Motor neuron (in vitro differentiated cells): ENCODE measurements at regions not wholly inside any gene's neighbourhood (a gene's known extent, or its start where the extent isn't known, plus 50 kb on each side); places are given as distances from the start of the nearest gene placed in this dataset.
"Not testable (repeated sequence)": the region's sequence is repeated elsewhere in the genome, so short reads cannot be mapped to it uniquely, and the experiment has no call there.

Experiments used
- ATAC-seq, 8 experiments: fragments of 200-7000 bp; cut with Tn5 transposase; replicated peaks in 6 of 8; 2 replicates each; pipeline ENCODE4 v1.8.0; 2021; ENCODE audit warnings: mild to moderate bottlenecking in 8 of 8, moderate library complexity in 8 of 8
- H3K27ac ChIP-seq, 2 donors: fragments of 250-450 bp; sonication (Bioruptor Pico); 2 replicates each; pipeline ENCODE4 v1.9.0; 2021; ENCODE audit warnings: antibody characterized with exemption in 2 of 2, mild to moderate bottlenecking in 2 of 2, moderate library complexity in 1 of 2
- H3K4me1 ChIP-seq, 2 donors: fragments of 250-450 bp; sonication (Bioruptor Pico); replicated peaks in 1 of 2; 2 replicates each; pipeline ENCODE4 v1.6.1; 2021; ENCODE audit warnings: antibody characterized with exemption in 2 of 2, mild to moderate bottlenecking in 2 of 2, moderate library complexity in 1 of 2
- H3K4me3 ChIP-seq, 5 donors: fragments of 250-450 bp; sonication (Bioruptor Pico); 2 replicates each; pipeline ENCODE4 v1.9.0; 2021; ENCODE audit warnings: antibody characterized with exemption in 5 of 5, mild to moderate bottlenecking in 5 of 5, moderate library complexity in 4 of 5
- WGBS, 10 experiments: fragments of 450-650 bp; shearing (Covaris generic); methylation state at CpG; one replicate each; pipeline ENCODE4 v1.0.0; 2022; 5-methylcytosine and 5-hydroxymethylcytosine counted together
- in situ Hi-C, 9 experiments: fragments of 400-800 bp; cut with MboI; loops; one replicate each; pipeline ENCODE4 v1.15.0; 2021; ENCODE audit warnings: low sequenced_read_pairs in 9 of 9, low pct_unique_long_range_greater_than_20kb in 2 of 9; ENCODE audit not compliant: unreplicated experiment in 9 of 9

DNA sequence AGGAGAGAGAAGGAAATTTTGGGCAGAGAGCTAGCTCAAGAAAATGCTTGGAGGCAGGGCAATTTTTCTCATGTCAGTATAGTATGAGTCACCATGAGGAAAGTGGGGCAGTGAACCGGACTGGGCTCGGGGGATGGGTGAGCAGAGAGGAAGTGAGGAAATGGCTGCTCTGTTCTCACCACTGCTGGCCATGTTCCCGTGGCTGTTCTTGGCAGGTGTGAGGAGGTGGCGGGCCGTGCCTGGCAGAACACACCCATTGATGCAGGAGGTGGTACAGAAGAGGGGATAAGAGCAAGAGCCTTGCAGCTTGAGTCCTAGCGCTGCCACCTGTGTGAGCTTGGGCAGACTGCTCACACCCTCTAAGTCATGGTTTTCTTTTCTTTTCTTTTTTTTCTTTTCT, 304.4 kb upstream of the LYZL1 start:
- in situ Hi-C loops = loop anchor here in 3 of 9 experiments (10.0 to 25.0 kb wide), 2 partner anchors 297 to 320 kb away; partner anchors contain the start of gene BAMBI (in 1 of the 3)
- Histone ChIP-seq H3K4me1 (peaks cover 0 to 6% of the 10 kb centered on the region in 2 donors), H3K27ac (no peak overlapping the region), H3K4me3 (no peak overlapping the region)
- peak in 7 of 8 experiments; percentile 57 to 88 (median 77) for ATAC-seq
- 0 to 93% (median 77%) methylated on average over 1 to 4 of the region's 6 CpGs; no CpG with 5 or more reads in 5 of the 10 experiments for WGBS, 10 experiments

DNA sequence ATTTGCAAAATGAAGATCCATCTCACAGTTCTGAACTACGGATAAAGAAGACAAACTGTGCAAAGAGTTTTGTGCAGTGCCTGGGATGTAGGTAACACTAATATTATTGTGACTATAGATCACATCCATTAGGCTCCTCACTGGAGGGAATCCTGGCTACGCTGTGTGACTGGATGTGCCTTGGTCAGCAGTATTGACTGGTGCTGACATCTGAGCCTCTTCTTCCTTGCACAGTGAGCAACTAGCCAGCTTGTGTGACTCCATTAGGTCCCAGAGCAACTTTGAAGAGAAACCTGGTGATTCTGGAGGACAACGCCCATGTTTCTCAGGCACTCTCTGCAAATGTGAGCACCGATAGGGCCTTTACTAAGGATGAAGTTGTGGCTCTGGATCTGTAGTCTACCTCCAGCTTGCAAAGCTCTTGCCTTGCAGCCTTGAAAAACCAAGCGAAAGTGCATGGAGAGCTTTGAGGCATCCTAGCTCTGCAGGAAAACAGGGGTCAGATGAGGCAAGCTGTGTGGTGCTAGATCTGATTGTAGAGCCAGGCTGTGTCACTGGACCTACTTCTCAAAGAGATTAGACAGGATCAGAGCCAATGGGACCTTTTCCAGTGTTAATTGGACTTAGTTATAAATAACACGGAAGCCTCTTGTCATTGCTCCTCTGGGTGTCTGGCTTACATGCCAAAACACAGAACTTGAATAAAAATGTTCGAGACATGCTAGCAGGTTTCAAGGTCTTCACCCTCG, 303.6 kb upstream of the LYZL1 start:
- no peak overlapping the region for H3K4me3 ChIP-seq
- 26 to 100% (median 90%) methylated on average over 1 to 8 of the region's 8 CpGs; no CpG with 5 or more reads in 1 of the 10 experiments for WGBS, 10 experiments
- in situ Hi-C loops = loop anchor here in 3 of 9 experiments (10.0 to 25.0 kb wide), 2 partner anchors 298 to 321 kb away; partner anchors contain the start of gene BAMBI (in 1 of the 3)
- no peak for ATAC-seq
- no peak overlapping the region for H3K27ac ChIP-seq
- peaks cover 0 to 6% of the 10 kb centered on the region in 2 donors for H3K4me1 ChIP-seq

DNA sequence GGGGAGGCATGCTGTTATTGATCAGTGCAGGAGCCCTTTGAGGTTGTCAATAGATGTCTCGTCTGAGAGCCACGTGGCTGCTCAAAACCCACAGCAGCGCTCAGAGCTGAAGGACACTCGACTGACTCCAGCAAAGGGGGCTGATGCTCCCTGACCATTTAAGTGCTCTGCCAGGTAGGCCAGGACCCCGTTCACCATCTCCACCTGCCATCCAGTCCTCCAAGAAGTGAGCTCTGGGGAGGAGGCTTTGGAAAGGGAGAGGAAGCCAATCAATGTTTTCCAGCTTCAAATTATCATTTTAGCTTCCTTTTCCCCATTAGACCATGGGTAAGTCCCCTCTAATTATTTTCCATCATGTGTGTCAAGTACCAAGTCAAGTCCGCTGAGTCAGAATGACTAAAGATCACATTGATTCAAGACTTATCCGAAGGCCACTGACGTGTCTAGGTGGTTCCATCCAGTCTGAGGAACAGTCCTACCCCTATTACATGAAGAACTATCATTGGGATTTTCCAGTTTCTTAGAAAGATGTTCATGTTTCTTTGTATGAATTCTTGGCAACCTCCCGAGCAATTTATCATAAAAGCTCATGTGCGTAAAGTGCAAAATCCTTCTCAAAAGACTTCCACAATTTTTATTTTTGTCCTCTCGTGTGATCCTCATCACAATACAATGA, 302.6 kb upstream of the LYZL1 start:
- peak in 2 of 8 experiments; percentile 36 to 38 for ATAC-seq
- no peak overlapping the region for H3K27ac ChIP-seq
- WGBS, 10 experiments = 25 to 100% (median 88%) methylated on average over 2 to 11 of the region's 11 CpGs
- in situ Hi-C loops = loop anchor here in 3 of 9 experiments (10.0 to 25.0 kb wide), 2 partner anchors 299 to 321 kb away; partner anchors contain the start of gene BAMBI (in 1 of the 3)
- no peak overlapping the region for H3K4me3 ChIP-seq
- peaks cover 0 to 6% of the 10 kb centered on the region in 2 donors for H3K4me1 ChIP-seq

DNA sequence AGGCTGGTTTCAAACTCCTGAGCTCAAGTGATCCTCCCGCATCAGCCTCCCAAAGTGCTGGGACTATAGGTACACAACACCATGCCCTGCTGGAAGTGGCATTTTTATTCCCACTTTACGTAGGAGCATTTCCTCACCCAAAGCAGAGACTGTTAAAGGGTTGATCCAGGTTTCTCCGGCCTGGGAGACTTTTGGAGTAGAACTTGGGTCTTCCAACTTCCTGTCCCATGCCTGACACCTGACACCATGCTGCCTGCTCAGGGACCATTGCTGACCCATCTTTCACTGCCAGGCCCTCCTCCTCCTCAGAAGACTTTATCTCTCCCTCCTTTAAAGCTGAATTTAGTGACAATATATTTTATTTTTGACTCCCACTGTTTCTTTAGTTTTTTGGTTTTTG, 302.0 kb upstream of the LYZL1 start:
- in situ Hi-C loops = loop anchor here in 3 of 9 experiments (10.0 to 25.0 kb wide), 2 partner anchors 300 to 322 kb away; partner anchors contain the start of gene BAMBI (in 1 of the 3)
- Histone ChIP-seq H3K4me1 (peaks cover 0 to 6% of the 10 kb centered on the region in 2 donors), H3K27ac (no peak overlapping the region), H3K4me3 (no peak overlapping the region)
- 28 to 100% (median 90%) methylated on average over 1 to 3 of the region's 3 CpGs; no CpG with 5 or more reads in 1 of the 10 experiments for WGBS, 10 experiments
- no peak for ATAC-seq

DNA sequence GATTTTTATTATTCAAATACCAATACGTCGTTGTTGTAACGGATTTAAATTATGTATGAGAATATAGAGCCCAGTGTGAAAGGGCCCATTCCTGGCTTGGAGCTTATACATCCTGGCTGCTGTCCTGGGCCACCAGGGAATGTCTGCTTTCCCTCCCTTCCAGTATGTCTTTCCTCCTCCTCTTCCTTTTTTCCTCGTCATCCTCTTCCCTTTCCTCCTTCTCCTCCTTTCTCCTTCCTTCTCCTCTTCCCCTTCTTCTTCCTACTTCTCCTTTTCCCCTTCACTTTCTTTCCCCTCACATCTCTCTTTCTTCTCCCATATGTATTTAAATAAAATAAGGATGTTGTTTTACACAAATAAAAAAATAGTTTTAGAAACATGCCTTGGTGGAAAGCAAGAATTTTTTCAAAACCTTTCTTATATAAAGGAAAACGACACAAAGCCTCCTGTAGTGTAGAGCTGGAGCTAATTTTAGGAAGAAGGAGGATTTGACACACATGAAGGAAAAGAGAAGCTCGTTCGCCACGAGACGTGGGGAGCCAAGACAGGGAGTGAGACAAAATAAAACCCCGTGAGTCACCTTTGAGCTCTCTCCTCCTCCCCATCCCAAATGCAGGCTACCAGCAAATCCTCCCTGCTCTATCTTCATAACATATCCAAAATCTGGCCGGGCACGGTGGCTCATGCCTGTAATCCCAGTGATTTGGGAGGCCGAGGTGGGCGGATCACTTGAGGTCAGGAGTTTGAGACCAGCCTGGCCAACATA, 301.1 kb upstream of the LYZL1 start:
- no peak for ATAC-seq
- H3K4me3 ChIP-seq = no peak overlapping the region
- H3K27ac ChIP-seq = no peak overlapping the region
- H3K4me1 ChIP-seq = peaks cover 0 to 6% of the 10 kb centered on the region in 2 donors
- 20 to 98% (median 78%) methylated on average over 2 to 14 of the region's 14 CpGs for WGBS, 10 experiments
- in situ Hi-C loops = loop anchor here in 3 of 9 experiments (10.0 to 25.0 kb wide), 2 partner anchors 300 to 323 kb away; partner anchors contain the start of gene BAMBI (in 1 of the 3)

DNA sequence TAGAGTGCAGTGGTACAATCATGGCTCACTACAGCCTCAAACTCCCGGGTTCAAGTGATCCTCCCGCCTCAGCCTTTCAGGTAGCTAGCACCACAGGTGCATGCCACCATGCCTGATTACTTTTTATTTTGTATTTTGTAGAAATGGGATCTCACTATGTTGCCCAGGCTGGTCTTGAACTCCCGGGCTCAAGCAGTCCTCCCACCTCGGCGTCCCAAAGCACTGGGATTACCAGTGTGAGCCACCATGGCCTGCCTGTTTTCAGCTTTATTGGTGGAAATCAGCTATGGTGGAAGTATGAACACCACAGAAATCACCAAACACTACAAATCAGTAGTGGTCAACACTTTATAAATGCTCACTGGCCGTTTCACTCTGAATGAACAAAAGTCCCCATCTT, 299.9 kb upstream of the LYZL1 start:
- WGBS, 10 experiments = 39 to 100% (median 82%) methylated on average over 1 to 5 of the region's 6 CpGs; no CpG with 5 or more reads in 4 of the 10 experiments
- Histone ChIP-seq H3K4me1 (peaks cover 0 to 6% of the 10 kb centered on the region in 2 donors), H3K27ac (no peak overlapping the region), H3K4me3 (no peak overlapping the region)
- ATAC-seq = no peak
- in situ Hi-C loops = loop anchor here in 3 of 9 experiments (10.0 to 25.0 kb wide), 2 partner anchors 302 to 324 kb away; partner anchors contain the start of gene BAMBI (in 1 of the 3)

DNA sequence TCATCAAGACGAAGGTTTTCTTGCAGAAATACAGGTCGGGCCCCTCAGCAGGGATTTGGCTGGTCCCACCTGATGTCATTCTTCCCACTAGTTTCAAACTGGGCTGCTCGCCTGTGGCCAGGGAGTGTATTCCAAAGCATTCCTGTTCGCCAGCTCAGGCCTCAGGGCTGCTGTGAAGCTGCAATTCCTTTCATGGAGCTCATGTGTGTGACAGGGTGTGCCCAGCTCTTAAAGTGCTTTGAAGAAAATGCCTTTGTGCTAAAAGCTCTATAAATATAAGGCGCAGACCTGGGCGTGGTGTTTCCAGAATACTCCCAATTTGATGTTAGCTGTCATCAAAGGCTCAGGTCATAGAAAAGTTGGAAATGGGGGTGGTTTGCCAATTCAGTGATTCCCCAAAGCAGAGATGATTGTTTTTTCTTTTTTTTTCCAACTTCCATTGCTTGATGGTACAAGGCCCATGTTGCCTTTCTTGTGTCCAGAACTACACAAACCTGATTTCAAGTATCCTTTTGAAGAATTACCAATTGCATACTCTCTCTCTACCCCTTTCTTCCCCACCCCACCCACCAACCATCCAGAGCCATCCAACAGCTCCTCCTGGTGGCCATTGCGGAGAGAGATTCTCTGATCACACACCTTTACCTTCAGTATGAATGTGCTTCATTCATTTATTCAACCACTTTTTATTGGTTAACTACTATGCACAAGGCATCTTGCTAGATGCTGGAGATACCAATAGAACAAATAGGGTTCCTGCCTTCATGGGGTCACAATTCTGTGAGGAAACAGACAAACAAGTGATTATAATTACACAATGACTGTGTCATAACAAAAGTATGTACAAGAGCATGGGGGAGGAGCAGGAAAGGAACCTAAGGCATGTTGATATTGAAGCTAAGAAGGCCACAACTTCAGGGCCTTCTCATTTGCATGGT, 297.3 kb upstream of the LYZL1 start:
- Histone ChIP-seq H3K27ac (no peak overlapping the region), H3K4me3 (no peak overlapping the region)

DNA sequence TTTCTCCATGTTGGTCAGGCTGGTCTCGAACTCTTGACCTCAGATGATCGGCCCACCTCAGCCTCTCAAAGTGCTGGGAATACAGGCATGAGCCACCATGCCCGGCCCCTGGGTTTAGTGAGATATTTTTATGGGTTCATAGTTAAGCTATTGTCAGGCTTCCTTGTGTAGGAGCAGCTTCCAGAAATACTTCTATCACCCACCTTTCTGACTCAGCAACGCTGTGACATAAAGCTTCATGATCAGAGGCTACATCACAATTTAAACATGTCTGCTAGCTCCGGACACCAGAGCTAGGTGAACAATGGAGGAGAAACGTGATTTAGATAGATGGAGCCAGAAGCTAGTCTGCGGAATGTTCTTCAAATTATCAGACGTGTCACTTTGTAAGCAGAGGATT, 295.8 kb upstream of the LYZL1 start:
- peaks cover 0 to 5% of the 10 kb centered on the region in 2 donors for H3K4me1 ChIP-seq
- no peak overlapping the region for H3K27ac ChIP-seq
- WGBS, 10 experiments = 36 to 100% (median 90%) methylated on average over 1 to 6 of the region's 8 CpGs; no CpG with 5 or more reads in 3 of the 10 experiments
- in situ Hi-C loops = loop anchor here in 1 of 9 experiments (25.0 kb wide), 1 partner anchor 306 kb away; the partner anchor contains the start of gene BAMBI
- no peak overlapping the region for H3K4me3 ChIP-seq
- no peak for ATAC-seq

More for the DNA sequence above, 297.3 kb upstream of the LYZL1 start:
- peak in 4 of 8 experiments; percentile 35 to 97 (median 94) for ATAC-seq
- H3K4me1 ChIP-seq = no peaks in the 10 kb centered on the region
- in situ Hi-C loops = loop anchor here in 1 of 9 experiments (25.0 kb wide), 1 partner anchor 304 kb away; the partner anchor contains the start of gene BAMBI
- WGBS, 10 experiments = 0 to 96% (median 60%) methylated on average over 1 to 5 of the region's 7 CpGs; no CpG with 5 or more reads in 1 of the 10 experiments

DNA sequence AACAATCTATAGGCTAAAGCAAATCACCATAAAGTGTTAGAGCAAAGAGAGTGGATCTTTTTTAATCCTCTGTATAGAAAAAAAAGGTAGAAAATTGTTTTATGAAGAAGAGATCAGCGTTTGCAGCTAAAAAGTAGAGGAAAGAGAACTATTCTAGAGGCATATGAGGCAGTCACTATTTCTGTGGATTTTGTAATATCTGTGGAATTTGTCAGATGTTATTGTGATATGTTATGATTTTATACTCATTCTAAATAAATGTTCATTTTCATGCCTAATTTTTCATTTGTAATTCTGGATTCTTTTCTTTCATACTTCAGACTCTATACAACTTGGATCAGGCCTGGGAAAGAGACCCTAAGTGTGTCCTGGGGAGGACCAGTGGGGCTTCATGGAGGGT, 295.0 kb upstream of the LYZL1 start:
- WGBS, 10 experiments = 0 to 100% (median 53%) methylated on average over 1 of the region's 1 CpG; no CpG with 5 or more reads in 2 of the 10 experiments
- Histone ChIP-seq H3K4me1 (peaks cover 0 to 5% of the 10 kb centered on the region in 2 donors), H3K27ac (no peak overlapping the region), H3K4me3 (no peak overlapping the region)
- ATAC-seq = no peak
- in situ Hi-C loops = loop anchor here in 1 of 9 experiments (25.0 kb wide), 1 partner anchor 307 kb away; the partner anchor contains the start of gene BAMBI

DNA sequence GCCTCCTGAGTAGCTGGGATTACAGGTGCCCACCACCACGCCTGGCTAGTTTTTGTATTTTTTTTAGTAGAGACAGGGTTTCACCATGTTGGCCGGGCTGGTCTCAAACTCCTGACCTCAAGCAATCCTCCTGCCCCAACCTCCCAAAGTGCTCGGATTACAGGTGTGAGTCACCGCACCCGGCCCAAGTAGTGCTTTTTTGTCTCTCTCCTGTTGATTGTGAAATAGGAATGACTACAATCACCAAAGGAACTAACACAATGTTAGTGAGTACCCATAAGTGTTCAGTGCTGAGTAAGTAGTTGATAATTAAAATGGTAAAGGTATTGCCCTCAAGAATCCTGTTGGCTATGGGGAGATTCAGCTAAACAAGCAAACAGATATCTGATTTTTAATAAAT, 294.1 kb upstream of the LYZL1 start:
- ATAC-seq, H3K27ac ChIP-seq, H3K4me3 ChIP-seq, H3K4me1 ChIP-seq: not testable (repeated sequence)
- 70 to 100% (median 86%) methylated on average over 1 to 5 of the region's 5 CpGs; no CpG with 5 or more reads in 3 of the 10 experiments for WGBS, 10 experiments
- in situ Hi-C loops = loop anchor here in 1 of 9 experiments (25.0 kb wide), 1 partner anchor 308 kb away; the partner anchor contains the start of gene BAMBI

DNA sequence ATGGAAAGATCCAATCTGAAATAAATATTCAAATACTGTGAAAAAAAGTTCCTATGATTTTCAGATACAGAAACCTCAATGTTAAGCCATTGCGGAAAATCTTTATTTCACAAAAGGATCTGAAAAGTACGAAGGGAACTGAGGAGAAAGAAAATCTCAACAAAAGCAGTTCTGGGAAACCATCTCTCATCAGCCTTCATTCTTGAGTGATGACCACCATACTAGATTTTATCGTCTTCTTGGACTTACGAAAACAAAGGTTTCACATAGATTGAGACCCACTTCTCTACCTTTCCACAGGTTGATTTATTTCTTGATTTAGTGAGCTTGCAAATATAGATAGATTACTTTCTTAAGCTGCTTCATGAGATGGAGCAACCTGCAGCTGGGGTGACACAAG, 293.4 kb upstream of the LYZL1 start:
- Histone ChIP-seq H3K4me3 (no peak overlapping the region), H3K4me1 (peaks cover 0 to 5% of the 10 kb centered on the region in 2 donors), H3K27ac (no peak overlapping the region)
- in situ Hi-C loops = loop anchor here in 1 of 9 experiments (25.0 kb wide), 1 partner anchor 308 kb away; the partner anchor contains the start of gene BAMBI
- whole genome bisulfite sequencing, 10 experiments = 66 to 100% (median 93%) methylated on average over 1 to 4 of the region's 4 CpGs; no CpG with 5 or more reads in 1 of the 10 experiments
- ATAC-seq = no peak
